GDM1 (cell line): ENCODE measurements at regions not wholly inside any gene's neighbourhood (a gene's known extent, or its start where the extent isn't known, plus 50 kb on each side); places are given as distances from the start of the nearest gene placed in this dataset.

ENCODE experiments used
- DNase-seq: peaks from one replicate; lab custom pipeline; 2025; lab: John Stamatoyannopoulos, UW

- no peak for DNase-seq
Measured at GRCh38 chr22:47344414-47344813, 582.0 kb downstream of the TBC1D22A start.

- DNase-seq: no peak
Measured at GRCh38 chr22:47343611-47344010, 581.2 kb downstream of the TBC1D22A start.

- no peak for DNase-seq
Measured at GRCh38 chr22:47342446-47342845, 580.0 kb downstream of the TBC1D22A start.

GRCh38 chr22:47341464-47341863 is 579.0 kb downstream of the TBC1D22A start:
- no peak for DNase-seq

GRCh38 chr22:47340851-47341436 is 578.5 kb downstream of the TBC1D22A start:
- no peak for DNase-seq

GRCh38 chr22:47337161-47337621 is 574.7 kb downstream of the TBC1D22A start:
- no peak for DNase-seq

GRCh38 chr22:47335958-47336357 is 573.5 kb downstream of the TBC1D22A start:
- no peak for DNase-seq

- DNase-seq: no peak
Measured at GRCh38 chr22:47335460-47335859, 573.0 kb downstream of the TBC1D22A start.

GRCh38 chr22:47334601-47335000 is 572.2 kb downstream of the TBC1D22A start:
- DNase-seq: no peak

- no peak for DNase-seq
Measured at GRCh38 chr22:47333625-47334024, 571.2 kb downstream of the TBC1D22A start.

- no peak for DNase-seq
Measured at GRCh38 chr22:47332246-47332980, 570.0 kb downstream of the TBC1D22A start.

- DNase-seq: no peak
Measured at GRCh38 chr22:47331750-47332149, 569.3 kb downstream of the TBC1D22A start.

GRCh38 chr22:47329727-47330650 is 567.5 kb downstream of the TBC1D22A start:
- DNase-seq: no peak

GRCh38 chr22:47328550-47329243 is 566.2 kb downstream of the TBC1D22A start:
- no peak for DNase-seq

- no peak for DNase-seq
Measured at GRCh38 chr22:47327241-47327640, 564.8 kb downstream of the TBC1D22A start.

GRCh38 chr22:47325249-47325648 is 562.8 kb downstream of the TBC1D22A start:
- no peak for DNase-seq

- DNase-seq: no peak
Measured at GRCh38 chr22:47324435-47324990, 562.1 kb downstream of the TBC1D22A start.

GRCh38 chr22:47323518-47323917 is 561.1 kb downstream of the TBC1D22A start:
- DNase-seq: no peak

GRCh38 chr22:47322854-47323253 is 560.4 kb downstream of the TBC1D22A start:
- no peak for DNase-seq

- no peak for DNase-seq
Measured at GRCh38 chr22:47320560-47320959, 558.1 kb downstream of the TBC1D22A start.

GRCh38 chr22:47318041-47318737 is 555.7 kb downstream of the TBC1D22A start:
- DNase-seq: no peak
